ENCODE measurements at regions not wholly inside any gene's neighbourhood (a gene's known extent, or its start where the extent isn't known, plus 50 kb on each side); places are given as distances from the start of the nearest gene placed in this dataset.

- intact Hi-C loops (cut with micrococcal nuclease), result no loop called here
These were observed 52.4 kb upstream of the FICD start for GRCh38 chr12:108462686-108463085.

GRCh38 chr12:108461058-108461660, 53.9 kb upstream of the FICD start:
- intact Hi-C loops (cut with micrococcal nuclease), result no loop called here

- intact Hi-C loops (cut with micrococcal nuclease), result no loop called here
These were observed 55.9 kb upstream of the FICD start for GRCh38 chr12:108459149-108459548.

- intact Hi-C loops (cut with micrococcal nuclease), result loop anchor here (1.0 to 2.0 kb wide), 2 partner anchors 395 to 545 kb away; no protein-coding TSS in a partner anchor
These were observed 57.2 kb upstream of the FICD start for GRCh38 chr12:108457734-108458361.

- intact Hi-C loops (cut with micrococcal nuclease), result loop anchor here (1.0 to 2.0 kb wide), 2 partner anchors 394 to 544 kb away; no protein-coding TSS in a partner anchor
These were observed 57.9 kb upstream of the FICD start for GRCh38 chr12:108457006-108457733.

GRCh38 chr12:108455706-108456105, 59.4 kb upstream of the FICD start:
- intact Hi-C loops (cut with micrococcal nuclease), result loop anchor here (2.0 kb wide), 1 partner anchor 543 kb away; no protein-coding TSS in a partner anchor

- intact Hi-C loops (cut with micrococcal nuclease), result no loop called here
These were observed 60.4 kb upstream of the FICD start for GRCh38 chr12:108454539-108455139.

- intact Hi-C loops (cut with micrococcal nuclease), result loop anchor here (5.0 kb wide), 1 partner anchor 232 kb away; no protein-coding TSS in a partner anchor
These were observed 65.6 kb upstream of the FICD start for GRCh38 chr12:108449478-108449877.

- intact Hi-C loops (cut with micrococcal nuclease), result loop anchor here (5.0 kb wide), 1 partner anchor 231 kb away; no protein-coding TSS in a partner anchor
These were observed 66.8 kb upstream of the FICD start for GRCh38 chr12:108448246-108448645.

- intact Hi-C loops (cut with micrococcal nuclease), result loop anchor here (5.0 kb wide), 1 partner anchor 230 kb away; no protein-coding TSS in a partner anchor
These were observed 67.8 kb upstream of the FICD start for GRCh38 chr12:108447168-108447832.

- intact Hi-C loops (cut with micrococcal nuclease), result loop anchor here (5.0 kb wide), 1 partner anchor 229 kb away; no protein-coding TSS in a partner anchor
These were observed 68.3 kb upstream of the FICD start for GRCh38 chr12:108446766-108447165.

- intact Hi-C loops (cut with micrococcal nuclease), result no loop called here
These were observed 72.2 kb upstream of the FICD start for GRCh38 chr12:108442910-108443309.

- intact Hi-C loops (cut with micrococcal nuclease), result no loop called here
These were observed 73.0 kb upstream of the FICD start for GRCh38 chr12:108442067-108442466.

- intact Hi-C loops (cut with micrococcal nuclease), result no loop called here
These were observed 73.5 kb upstream of the FICD start for GRCh38 chr12:108441549-108441948.

- intact Hi-C loops (cut with micrococcal nuclease), result no loop called here
These were observed 74.3 kb upstream of the FICD start for GRCh38 chr12:108440736-108441135.

GRCh38 chr12:108438667-108439066, 76.4 kb upstream of the FICD start:
- intact Hi-C loops (cut with micrococcal nuclease), result no loop called here

GRCh38 chr12:108432423-108433121, 82.5 kb upstream of the FICD start:
- intact Hi-C loops (cut with micrococcal nuclease), result no loop called here

GRCh38 chr12:108430926-108431325, 84.2 kb upstream of the FICD start:
- intact Hi-C loops (cut with micrococcal nuclease), result no loop called here

- intact Hi-C loops (cut with micrococcal nuclease), result no loop called here
These were observed 84.8 kb upstream of the FICD start for GRCh38 chr12:108430245-108430644.

GRCh38 chr12:108425238-108425795, 86.2 kb upstream of the CMKLR1 start:
- intact Hi-C loops (cut with micrococcal nuclease), result no loop called here
